ENCODE measurements at regions not wholly inside any gene's neighbourhood (a gene's known extent, or its start where the extent isn't known, plus 50 kb on each side); places are given as distances from the start of the nearest gene placed in this dataset.

- Histone ChIP-seq H3K27me3 (ENCODE audit: control insufficient read depth, insufficient read depth, low read length) (no peaks in the 10 kb centered on the region), H2AFZ (no peak overlapping the region), H3K27ac (no peak overlapping the region), H3K4me2 (ENCODE audit: low read length) (no peak overlapping the region), H3K36me3 (ENCODE audit: control insufficient read depth, insufficient read depth, low read length) (no peaks in the 10 kb centered on the region), H3K9ac (no peak overlapping the region), H3K9me3 (ENCODE audit: control insufficient read depth, low read length) (no peaks in the 10 kb centered on the region), H3K4me3 (ENCODE audit: low read depth, low read length) (no peak overlapping the region), H3K4me1 (no peaks in the 10 kb centered on the region), H3K79me2 (no peaks in the 10 kb centered on the region)
- TF ChIP-seq CTCF (IDR thresholded peaks at IDR 0.05): no peak
Measured at GRCh38 chr11:29017941-29018340, 909.8 kb downstream of the METTL15 start.

- Histone ChIP-seq H3K4me2 (ENCODE audit: low read length) (no peak overlapping the region), H3K4me3 (ENCODE audit: low read depth, low read length) (no peak overlapping the region), H3K79me2 (no peaks in the 10 kb centered on the region), H2AFZ (no peak overlapping the region), H3K27ac (no peak overlapping the region), H3K9me3 (ENCODE audit: control insufficient read depth, low read length) (no peaks in the 10 kb centered on the region), H3K4me1 (no peaks in the 10 kb centered on the region), H3K27me3 (ENCODE audit: control insufficient read depth, insufficient read depth, low read length) (no peaks in the 10 kb centered on the region), H3K9ac (no peak overlapping the region), H3K36me3 (ENCODE audit: control insufficient read depth, insufficient read depth, low read length) (no peaks in the 10 kb centered on the region)
- no peak for TF ChIP-seq CTCF (IDR thresholded peaks at IDR 0.05)
Measured at GRCh38 chr11:29012507-29012906, 904.3 kb downstream of the METTL15 start.

GRCh38 chr11:29009426-29009825, 901.2 kb downstream of the METTL15 start:
- Histone ChIP-seq H3K4me3 (ENCODE audit: low read depth, low read length) (no peak overlapping the region), H3K36me3 (ENCODE audit: control insufficient read depth, insufficient read depth, low read length) (no peaks in the 10 kb centered on the region), H3K27me3 (ENCODE audit: control insufficient read depth, insufficient read depth, low read length) (no peaks in the 10 kb centered on the region), H3K9ac (no peak overlapping the region), H2AFZ (no peak overlapping the region), H3K27ac (no peak overlapping the region), H3K9me3 (ENCODE audit: control insufficient read depth, low read length) (no peaks in the 10 kb centered on the region), H3K4me2 (ENCODE audit: low read length) (no peak overlapping the region), H3K4me1 (no peaks in the 10 kb centered on the region), H3K79me2 (no peaks in the 10 kb centered on the region)
- TF ChIP-seq CTCF (IDR thresholded peaks at IDR 0.05): no peak

- Histone ChIP-seq H3K4me1 (no peaks in the 10 kb centered on the region), H3K27me3 (ENCODE audit: control insufficient read depth, insufficient read depth, low read length) (no peaks in the 10 kb centered on the region), H3K27ac (no peak overlapping the region), H3K9ac (no peak overlapping the region), H3K36me3 (ENCODE audit: control insufficient read depth, insufficient read depth, low read length) (no peaks in the 10 kb centered on the region), H3K79me2 (no peaks in the 10 kb centered on the region), H2AFZ (no peak overlapping the region), H3K9me3 (ENCODE audit: control insufficient read depth, low read length) (no peaks in the 10 kb centered on the region), H3K4me3 (ENCODE audit: low read depth, low read length) (no peak overlapping the region), H3K4me2 (ENCODE audit: low read length) (no peak overlapping the region)
- TF ChIP-seq CTCF (IDR thresholded peaks at IDR 0.05): no peak
Measured at GRCh38 chr11:29008481-29008880, 900.3 kb downstream of the METTL15 start.

- no peaks in the 10 kb centered on the region for H3K27me3 ChIP-seq (ENCODE audit: control insufficient read depth, insufficient read depth, low read length)
- H2AFZ ChIP-seq: no peak overlapping the region
- no peak overlapping the region for H3K4me3 ChIP-seq (ENCODE audit: low read depth, low read length)
- H3K9me3 ChIP-seq (ENCODE audit: control insufficient read depth, low read length): no peaks in the 10 kb centered on the region
- no peaks in the 10 kb centered on the region for H3K79me2 ChIP-seq
- TF ChIP-seq CTCF (IDR thresholded peaks at IDR 0.05): no peak
- no peak overlapping the region for H3K4me2 ChIP-seq (ENCODE audit: low read length)
- H3K27ac ChIP-seq: no peak overlapping the region
- H3K9ac ChIP-seq: no peak overlapping the region
- no peaks in the 10 kb centered on the region for H3K36me3 ChIP-seq (ENCODE audit: control insufficient read depth, insufficient read depth, low read length)
- no peaks in the 10 kb centered on the region for H3K4me1 ChIP-seq
Measured at GRCh38 chr11:29006668-29007067, 898.5 kb downstream of the METTL15 start.

Data from parathyroid adenoma (tissue), 2 donors.